Activated CD8-positive, alpha-beta memory T cell treated with anti-CD3 and anti-CD28 coated beads, Interleukin-2, amount 50 U/mL, for 24 hours (primary cell): ENCODE measurements at regions not wholly inside any gene's neighbourhood (a gene's known extent, or its start where the extent isn't known, plus 50 kb on each side); places are given as distances from the start of the nearest gene placed in this dataset.

ENCODE experiments used
- DNase-seq: peaks from one replicate; pipeline ENCODE4 v3.0.0-alpha.2; 2020; ENCODE audit errors: extremely low read depth

GRCh38 chr1:239593527-239593926 is 207.2 kb downstream of the CHRM3 start:
- DNase-seq: no peak

- no peak for DNase-seq
Measured at GRCh38 chr1:239600588-239600987, 214.2 kb downstream of the CHRM3 start.

- DNase-seq: no peak
Measured at GRCh38 chr1:239601108-239601507, 214.7 kb downstream of the CHRM3 start.

- no peak for DNase-seq
Measured at GRCh38 chr1:239603530-239603929, 217.2 kb downstream of the CHRM3 start.

GRCh38 chr1:239606850-239607400 is 220.6 kb downstream of the CHRM3 start:
- DNase-seq: no peak

- no peak for DNase-seq
Measured at GRCh38 chr1:239608469-239608868, 222.1 kb downstream of the CHRM3 start.

GRCh38 chr1:239612379-239612778 is 226.0 kb downstream of the CHRM3 start:
- no peak for DNase-seq

GRCh38 chr1:239616673-239617072 is 230.3 kb downstream of the CHRM3 start:
- DNase-seq: no peak

- DNase-seq: no peak
Measured at GRCh38 chr1:239617259-239617658, 230.9 kb downstream of the CHRM3 start.

GRCh38 chr1:239617731-239618130 is 231.4 kb downstream of the CHRM3 start:
- no peak for DNase-seq

GRCh38 chr1:239619190-239619589 is 232.8 kb downstream of the CHRM3 start:
- no peak for DNase-seq

- DNase-seq: no peak
Measured at GRCh38 chr1:239630767-239631166, 244.4 kb downstream of the CHRM3 start.

- no peak for DNase-seq
Measured at GRCh38 chr1:239633432-239633831, 247.1 kb downstream of the CHRM3 start.

- no peak for DNase-seq
Measured at GRCh38 chr1:239635276-239635675, 248.9 kb downstream of the CHRM3 start.

GRCh38 chr1:239636347-239636746 is 250.0 kb downstream of the CHRM3 start:
- no peak for DNase-seq

- no peak for DNase-seq
Measured at GRCh38 chr1:239644604-239645003, 258.2 kb downstream of the CHRM3 start.

GRCh38 chr1:239647045-239647444 is 260.7 kb downstream of the CHRM3 start:
- no peak for DNase-seq

GRCh38 chr1:239647964-239648632 is 261.7 kb downstream of the CHRM3 start:
- no peak for DNase-seq

- DNase-seq: no peak
Measured at GRCh38 chr1:239655023-239655422, 268.7 kb downstream of the CHRM3 start.

GRCh38 chr1:239657291-239657690 is 270.9 kb downstream of the CHRM3 start:
- no peak for DNase-seq

GRCh38 chr1:239662950-239663349 is 276.6 kb downstream of the CHRM3 start:
- no peak for DNase-seq

- no peak for DNase-seq
Measured at GRCh38 chr1:239672256-239672655, 285.9 kb downstream of the CHRM3 start.

GRCh38 chr1:239675735-239676134 is 289.4 kb downstream of the CHRM3 start:
- no peak for DNase-seq
